Stimulated activated CD4-positive, alpha-beta T cell treated with anti-CD3 and anti-CD28 coated beads, Interleukin-15, amount 100 ng/mL, for 24 hours (primary cell): ENCODE measurements at regions not wholly inside any gene's neighbourhood (a gene's known extent, or its start where the extent isn't known, plus 50 kb on each side); places are given as distances from the start of the nearest gene placed in this dataset.
"Not testable (repeated sequence)": the region's sequence is repeated elsewhere in the genome, so short reads cannot be mapped to it uniquely, and the experiment has no call there.

Source experiments
- DNase-seq: peaks from one replicate; pipeline ENCODE4 v3.0.0-alpha.2; 2020

- no peak for DNase-seq
These were observed 114.7 kb upstream of the OTUD4 start for GRCh38 chr4:145295122-145295521.

- no peak for DNase-seq
These were observed 113.3 kb upstream of the OTUD4 start for GRCh38 chr4:145293658-145294057.

GRCh38 chr4:145290955-145291354 is 110.6 kb upstream of the OTUD4 start:
- no peak for DNase-seq

DNA sequence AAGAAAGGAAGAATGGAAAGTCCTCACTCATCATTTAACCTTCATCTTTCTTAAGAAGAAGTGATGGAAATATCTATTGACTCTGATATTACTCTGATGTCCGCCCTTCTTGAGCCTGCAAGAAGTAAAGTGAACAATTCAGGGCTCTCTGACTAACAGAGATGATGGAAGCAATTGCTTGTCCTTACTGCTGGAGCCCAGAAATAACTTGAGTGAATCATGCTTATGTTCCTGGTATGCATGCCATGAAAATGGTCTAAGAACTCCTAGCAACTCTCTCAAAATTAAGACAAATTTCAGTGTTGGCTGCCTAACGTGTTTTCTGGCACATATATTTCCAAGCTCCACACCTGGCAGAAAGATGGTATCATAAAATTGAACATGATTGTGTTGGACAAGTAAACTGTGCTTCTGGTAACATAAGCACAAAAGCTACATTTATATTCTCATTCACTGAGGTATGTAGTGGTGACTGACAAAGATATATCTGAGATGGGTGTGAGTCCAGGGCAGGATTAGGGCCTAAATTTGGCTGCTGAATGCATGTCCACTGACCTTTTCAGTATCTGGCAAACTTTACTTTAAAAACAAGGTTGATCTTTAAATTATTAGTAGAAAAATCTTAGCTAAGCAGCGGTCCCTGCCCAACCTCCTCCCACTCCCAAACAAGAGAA is 109.2 kb upstream of the OTUD4 start:
- no peak for DNase-seq

DNA sequence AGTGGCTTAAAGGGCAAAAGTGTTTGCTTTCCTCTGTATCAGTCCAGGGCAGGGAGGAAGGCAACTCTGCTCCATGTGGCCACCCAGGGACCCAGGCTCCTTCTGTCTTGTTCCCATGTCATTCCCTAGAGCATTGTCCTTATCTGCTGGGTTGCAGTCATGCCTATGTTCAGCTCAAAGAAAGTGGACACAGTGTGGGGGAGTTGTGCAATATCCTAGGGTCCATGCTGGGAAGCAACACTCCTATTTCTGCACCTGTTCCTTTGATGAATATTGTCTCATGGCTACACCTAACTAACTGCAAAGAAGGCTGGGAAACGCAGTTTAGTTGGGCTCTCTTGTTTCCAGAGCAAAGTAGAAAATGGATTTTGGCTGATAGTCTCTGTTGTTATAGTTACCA is 107.0 kb upstream of the OTUD4 start:
- DNase-seq, result no peak

GRCh38 chr4:145285928-145286327 is 105.5 kb upstream of the OTUD4 start:
- DNase-seq, result no peak

- no peak for DNase-seq
These were observed 103.5 kb upstream of the OTUD4 start for GRCh38 chr4:145283909-145284308.

DNA sequence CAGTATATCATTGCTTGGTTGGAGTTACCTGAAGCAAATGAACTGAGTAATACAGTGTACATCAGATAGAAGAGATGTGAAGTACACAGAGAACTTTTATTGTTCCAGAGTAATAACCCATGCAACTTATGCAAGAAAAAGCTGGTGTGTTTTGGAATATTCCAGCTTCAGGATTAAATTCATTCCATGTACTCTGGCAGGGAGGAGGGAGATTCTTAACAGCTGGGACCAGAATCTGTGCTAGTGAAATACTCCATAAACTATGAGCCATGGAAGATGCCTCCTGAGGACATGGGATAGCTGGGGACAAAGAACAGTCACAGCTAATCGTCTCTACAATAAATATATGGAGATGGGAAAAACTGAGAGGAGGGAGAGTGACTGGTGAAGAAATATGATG is 101.6 kb upstream of the OTUD4 start:
- DNase-seq, result no peak

- DNase-seq, result no peak
These were observed 100.8 kb upstream of the OTUD4 start for GRCh38 chr4:145281224-145281623.

DNA sequence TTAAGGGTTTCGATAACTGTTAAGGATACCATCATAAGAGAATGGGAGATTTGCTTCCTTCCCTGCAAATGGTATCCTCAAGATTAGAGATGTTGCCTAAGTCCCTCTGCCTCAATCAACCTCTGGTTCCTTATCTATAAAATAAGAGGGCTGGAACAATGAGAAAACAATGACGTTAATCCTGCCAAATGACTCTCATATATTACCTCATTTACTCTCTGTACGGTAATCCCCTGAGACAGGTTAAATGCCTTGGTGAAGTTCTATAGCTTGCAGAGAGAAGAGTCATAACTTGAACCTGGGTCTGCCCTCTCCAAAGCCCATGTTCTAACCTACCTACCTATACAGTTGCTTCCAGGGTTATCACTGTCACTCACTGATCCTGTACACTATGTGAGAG is 100.2 kb upstream of the OTUD4 start:
- DNase-seq, result no peak

GRCh38 chr4:145279122-145279960 is 99.0 kb upstream of the OTUD4 start:
- no peak for DNase-seq

GRCh38 chr4:145278341-145279121 is 98.1 kb upstream of the OTUD4 start:
- no peak for DNase-seq

DNA sequence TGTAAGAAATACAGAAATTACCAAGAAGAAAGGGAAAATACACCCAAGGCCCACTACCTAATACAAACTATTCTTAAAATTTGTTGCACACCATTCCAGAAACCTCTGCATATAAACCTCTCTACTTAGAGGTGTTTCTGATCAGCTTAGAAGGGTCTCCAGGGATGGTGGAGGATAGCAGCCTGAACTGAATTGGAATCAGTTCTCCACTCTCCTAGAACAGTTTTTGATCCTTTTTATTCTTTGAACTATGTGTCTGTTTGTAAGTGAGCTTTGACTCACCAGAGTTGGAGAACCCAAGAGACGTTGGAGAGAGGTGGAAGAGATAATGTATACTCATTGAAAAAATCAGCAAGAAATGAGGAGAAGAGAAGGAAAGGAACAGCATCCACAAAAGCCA is 96.6 kb upstream of the OTUD4 start:
- DNase-seq, result no peak

DNA sequence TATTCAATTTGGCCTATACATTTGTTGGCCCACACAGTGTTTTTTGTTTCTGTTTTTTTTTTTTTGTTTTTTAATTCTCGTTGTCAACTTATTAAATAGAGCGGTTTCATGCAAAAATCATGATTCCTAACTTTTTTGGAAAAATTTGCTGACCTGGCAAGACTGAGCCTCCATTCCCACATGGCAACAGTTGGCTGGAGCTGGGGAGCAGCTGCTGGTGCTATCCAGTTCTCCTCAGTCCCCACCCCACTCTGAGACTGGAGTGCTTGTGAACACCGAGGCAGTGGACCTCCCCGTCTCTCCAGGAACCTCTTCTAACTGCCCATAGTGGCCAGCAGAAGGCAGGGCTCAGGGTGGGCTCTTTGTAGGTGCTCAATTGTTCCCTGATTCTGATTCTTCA is 95.7 kb upstream of the OTUD4 start:
- no peak for DNase-seq

DNA sequence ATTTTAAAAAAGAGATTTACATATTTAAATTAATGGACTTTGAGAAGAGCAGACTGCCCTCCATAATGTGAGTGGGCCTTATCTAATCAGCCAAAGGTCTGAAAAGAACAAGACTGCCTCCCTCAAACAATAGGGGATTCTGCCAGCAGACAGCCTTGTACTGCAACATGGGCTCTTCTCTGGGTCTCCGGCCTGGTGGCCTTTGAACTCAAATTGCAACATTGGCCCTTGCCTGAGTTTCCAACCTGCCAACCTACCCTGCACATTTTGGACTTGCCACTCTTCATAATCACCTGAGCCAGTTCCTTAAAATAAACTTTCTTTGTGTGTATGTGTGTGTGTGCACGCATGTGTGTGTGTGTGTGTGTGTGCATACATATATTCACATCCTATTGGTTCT is 90.8 kb upstream of the OTUD4 start:
- DNase-seq, result no peak

DNA sequence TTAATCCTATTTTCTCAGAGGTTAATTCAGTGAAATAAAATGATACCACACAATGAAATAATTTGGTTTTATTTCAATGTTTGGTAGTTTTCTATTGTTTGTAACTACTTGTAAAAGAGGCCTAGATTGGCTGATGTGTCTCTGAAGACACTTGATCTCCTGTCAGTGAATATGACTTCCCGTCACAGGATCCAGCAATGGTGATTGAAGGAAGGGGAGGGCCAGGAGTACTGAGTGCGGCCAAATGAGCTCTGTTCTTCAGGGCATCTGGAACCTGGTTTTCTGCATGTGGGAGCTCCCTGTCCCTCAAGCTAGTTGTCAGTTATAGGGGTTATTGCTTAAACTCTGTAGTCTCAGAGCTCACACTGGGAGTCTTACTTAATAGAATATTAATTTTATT is 86.5 kb upstream of the OTUD4 start:
- no peak for DNase-seq

DNA sequence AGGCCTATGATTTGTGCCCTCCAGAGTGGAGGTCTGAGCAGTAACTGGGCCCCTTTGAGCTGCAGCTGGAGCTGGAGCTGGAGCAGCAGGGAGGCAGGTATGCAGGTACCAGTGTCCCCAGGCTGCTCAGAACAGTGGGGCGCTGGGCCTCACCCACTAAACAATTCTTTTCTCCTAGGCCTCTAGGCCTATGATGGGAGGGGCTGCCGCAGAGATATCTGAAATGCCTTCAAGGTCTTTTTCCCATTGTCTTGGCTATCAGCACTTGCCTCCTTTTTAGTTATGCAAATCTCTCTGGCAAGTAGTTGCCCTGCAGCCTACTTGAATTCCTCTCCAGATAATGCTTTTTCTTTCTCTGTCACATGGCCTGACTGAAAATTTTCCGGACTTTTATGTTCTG is 79.7 kb upstream of the OTUD4 start:
- no peak for DNase-seq

DNA sequence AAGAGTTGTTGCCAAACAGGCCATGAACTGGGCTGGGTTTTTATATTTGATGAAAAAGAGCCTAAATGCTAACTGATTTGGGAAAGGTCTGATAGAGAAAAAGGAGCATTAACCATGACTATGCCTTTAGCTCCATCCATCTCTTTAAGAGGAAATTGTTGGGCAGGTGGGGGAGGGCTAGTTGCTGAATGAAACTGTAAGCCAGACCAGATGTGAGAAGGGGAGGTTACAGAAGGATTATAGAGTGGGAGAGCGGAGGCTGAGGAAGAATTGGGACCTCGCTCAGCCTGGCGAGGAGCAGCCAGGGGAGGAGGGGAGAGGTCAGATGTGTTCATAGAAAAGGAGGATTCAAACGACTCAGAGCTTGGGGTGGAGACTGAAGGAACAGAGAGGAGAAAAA is 74.9 kb upstream of the OTUD4 start:
- DNase-seq, result not testable (repeated sequence)

DNA sequence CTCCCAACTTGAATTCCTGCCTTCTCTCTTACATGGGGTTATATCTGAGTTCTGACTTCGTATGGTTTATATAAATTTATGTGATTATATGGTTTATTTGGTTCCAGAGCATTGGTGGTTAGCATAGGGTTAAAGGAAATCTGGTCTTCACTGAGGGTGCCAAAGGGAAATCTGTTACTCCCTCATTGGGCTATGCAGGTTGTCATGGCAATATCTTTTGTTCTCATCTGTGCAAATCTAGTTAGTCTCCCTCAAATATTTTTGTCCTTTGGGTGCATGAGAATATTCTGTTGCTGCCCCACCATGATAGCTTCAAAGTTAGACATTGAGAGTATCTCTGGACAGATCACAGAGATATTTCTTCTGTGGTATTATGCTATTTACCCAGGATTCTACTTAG is 71.8 kb upstream of the OTUD4 start:
- no peak for DNase-seq

DNA sequence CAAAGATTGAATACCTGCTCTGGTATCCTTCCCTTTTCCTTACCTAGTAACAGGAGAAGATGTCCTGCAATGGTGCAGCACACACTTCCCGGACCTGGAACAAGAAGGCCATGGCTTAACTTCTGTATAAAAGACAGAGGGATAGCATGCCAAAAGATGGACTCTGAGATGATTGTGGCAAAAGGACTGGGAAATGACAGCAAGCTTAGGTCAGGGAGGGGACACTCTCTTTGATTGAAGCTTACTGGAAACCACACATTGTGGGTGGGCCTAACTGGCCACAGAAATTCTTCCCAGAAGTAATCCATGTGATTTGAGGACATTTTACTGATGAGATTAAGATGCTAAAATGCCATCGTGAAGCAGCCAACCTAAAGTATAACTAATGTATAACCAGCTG is 71.0 kb upstream of the OTUD4 start:
- no peak for DNase-seq

DNA sequence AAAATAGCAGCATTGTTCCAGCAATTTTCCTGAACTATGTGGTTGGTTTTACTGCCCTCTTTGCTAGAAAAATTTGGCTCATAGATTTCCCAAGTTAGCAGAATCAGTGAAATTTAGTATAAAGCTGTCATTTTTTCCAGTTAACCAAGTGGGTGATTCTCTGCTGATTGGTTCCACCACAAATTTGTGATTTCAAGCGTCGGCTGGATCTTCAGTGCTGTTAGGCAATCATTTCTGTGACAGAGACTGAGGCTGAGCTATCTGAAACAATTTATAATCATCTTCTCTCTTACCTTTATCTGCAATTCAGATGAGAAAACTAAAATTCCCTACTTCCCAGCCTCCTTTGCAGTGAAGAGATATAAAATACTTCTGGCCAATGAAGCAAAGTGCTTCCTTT is 68.6 kb upstream of the OTUD4 start:
- DNase-seq, result no peak

DNA sequence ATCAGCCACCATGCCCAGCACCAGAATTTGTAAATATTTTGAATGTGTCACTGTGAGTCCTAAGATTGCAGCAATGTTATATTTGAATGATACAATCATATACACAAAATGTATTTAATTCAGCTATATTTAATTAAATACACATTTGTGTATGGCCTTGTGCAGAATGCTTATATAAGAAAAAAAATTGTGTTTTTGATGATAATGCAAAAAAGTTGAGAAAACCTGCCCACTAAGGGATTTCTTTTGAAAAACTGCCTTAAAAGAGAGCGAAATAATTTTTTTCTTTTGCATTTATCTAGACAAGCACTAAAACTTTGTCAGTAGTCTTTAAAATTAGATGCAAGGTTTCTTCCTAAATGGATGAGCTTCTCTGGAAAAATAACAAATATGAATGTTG is 68.1 kb upstream of the OTUD4 start:
- DNase-seq, result no peak

DNA sequence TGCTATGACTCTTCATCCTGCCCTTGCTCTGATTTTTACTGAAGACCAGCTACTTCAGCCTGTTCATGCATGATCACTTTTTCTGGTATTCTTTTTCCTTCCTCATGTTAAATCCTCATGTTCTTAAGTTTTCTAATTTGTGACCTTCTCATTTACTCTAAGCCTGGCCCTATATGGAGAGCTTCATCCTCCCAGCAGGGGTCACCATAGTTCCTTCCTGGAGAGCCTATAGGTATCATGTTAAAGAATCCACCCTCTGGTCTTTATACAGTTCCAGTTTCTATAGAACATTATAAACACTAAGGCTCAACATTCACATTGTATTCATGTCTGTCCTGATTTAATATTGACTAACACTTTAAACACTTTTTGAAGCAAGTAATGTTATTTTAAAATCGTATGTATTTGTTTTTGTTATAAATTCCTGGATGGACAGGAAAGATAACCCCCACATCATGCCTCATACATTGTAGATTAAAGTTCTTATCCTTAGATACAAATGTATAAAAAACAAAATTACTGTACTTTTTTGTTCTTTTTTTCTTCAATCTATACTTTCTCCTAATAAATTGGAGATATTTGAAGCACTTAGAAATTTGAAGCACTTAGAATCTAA is 53.8 kb upstream of the OTUD4 start:
- DNase-seq, result peak; percentile 69
